Limb (tissue), 2 donors: ENCODE measurements at regions not wholly inside any gene's neighbourhood (a gene's known extent, or its start where the extent isn't known, plus 50 kb on each side); places are given as distances from the start of the nearest gene placed in this dataset.
"Not testable (repeated sequence)": the region's sequence is repeated elsewhere in the genome, so short reads cannot be mapped to it uniquely, and the experiment has no call there.

Experiments used
- DNase-seq, 2 donors: peaks; one replicate each; pipeline ENCODE4 v3.0.0-alpha.2; 2016; ENCODE audit errors: extremely low spot score in 2 of 2

GRCh38 chr2:175363699-175364098 is 182.2 kb upstream of the ATP5MC3 start:
- DNase-seq: peak; percentile 29 to 48

GRCh38 chr2:175362331-175362730 is 180.8 kb upstream of the ATP5MC3 start:
- DNase-seq: no peak

- no peak for DNase-seq
These were observed 178.2 kb upstream of the ATP5MC3 start for GRCh38 chr2:175359710-175360109.

- DNase-seq: no peak
These were observed 175.4 kb upstream of the ATP5MC3 start for GRCh38 chr2:175356901-175357300.

GRCh38 chr2:175355246-175355645 is 173.7 kb upstream of the ATP5MC3 start:
- no peak for DNase-seq

GRCh38 chr2:175353275-175353674 is 171.8 kb upstream of the ATP5MC3 start:
- DNase-seq: no peak

GRCh38 chr2:175351512-175351911 is 170.0 kb upstream of the ATP5MC3 start:
- DNase-seq: no peak

- no peak for DNase-seq
These were observed 168.6 kb upstream of the ATP5MC3 start for GRCh38 chr2:175350105-175350504.

GRCh38 chr2:175342085-175342484 is 160.6 kb upstream of the ATP5MC3 start:
- DNase-seq: no peak

- DNase-seq: no peak
These were observed 148.7 kb upstream of the ATP5MC3 start for GRCh38 chr2:175330195-175330594.

- no peak for DNase-seq
These were observed 145.3 kb upstream of the ATP5MC3 start for GRCh38 chr2:175326801-175327200.

- DNase-seq: not testable (repeated sequence)
These were observed 144.7 kb upstream of the ATP5MC3 start for GRCh38 chr2:175326164-175326563.

GRCh38 chr2:175323162-175323561 is 141.7 kb upstream of the ATP5MC3 start:
- no peak for DNase-seq

- no peak for DNase-seq
These were observed 137.0 kb upstream of the ATP5MC3 start for GRCh38 chr2:175318542-175318941.

- no peak for DNase-seq
These were observed 136.2 kb upstream of the ATP5MC3 start for GRCh38 chr2:175317751-175318150.

- no peak for DNase-seq
These were observed 130.6 kb upstream of the ATP5MC3 start for GRCh38 chr2:175312137-175312536.

GRCh38 chr2:175310813-175311504 is 129.4 kb upstream of the ATP5MC3 start:
- no peak for DNase-seq

GRCh38 chr2:175309799-175310198 is 128.3 kb upstream of the ATP5MC3 start:
- DNase-seq: peak; percentile 7 to 37

- DNase-seq: no peak
These were observed 126.5 kb upstream of the ATP5MC3 start for GRCh38 chr2:175308005-175308404.

GRCh38 chr2:175304541-175304940 is 123.0 kb upstream of the ATP5MC3 start:
- no peak for DNase-seq

GRCh38 chr2:175293776-175294175 is 112.3 kb upstream of the ATP5MC3 start:
- DNase-seq: no peak

- no peak for DNase-seq
These were observed 111.7 kb upstream of the ATP5MC3 start for GRCh38 chr2:175293195-175293594.

- DNase-seq: no peak
These were observed 101.4 kb upstream of the ATP5MC3 start for GRCh38 chr2:175282886-175283285.

GRCh38 chr2:175282300-175282699 is 100.8 kb upstream of the ATP5MC3 start:
- peak in 1 of 2 donors; percentile 33 for DNase-seq
